Activated CD4-positive, alpha-beta memory T cell treated with anti-CD3 and anti-CD28 coated beads for 36 hours (primary cell): ENCODE measurements at regions not wholly inside any gene's neighbourhood (a gene's known extent, or its start where the extent isn't known, plus 50 kb on each side); places are given as distances from the start of the nearest gene placed in this dataset.
"Not testable (repeated sequence)": the region's sequence is repeated elsewhere in the genome, so short reads cannot be mapped to it uniquely, and the experiment has no call there.

Experiments
- CTCF ChIA-PET: fragments of 350-600 bp; sonication (Branson Sonifier 250); formaldehyde crosslinking; loops from one replicate; lab custom pipeline; 2021; ENCODE audit warnings: antibody characterized with exemption, inconsistent platforms; lab: Charles Lee
- POLR2A ChIA-PET: fragments of 350-600 bp; sonication (Branson Sonifier 250); formaldehyde crosslinking; loops from one replicate; lab custom pipeline; 2021; ENCODE audit warnings: antibody characterized with exemption; lab: Charles Lee
- DNase-seq: peaks from one replicate; pipeline ENCODE4 v3.0.0-alpha.2; 2020
- H3K27ac Mint-ChIP-seq: one replicate; pipeline ENCODE4 v1.8.0; 2021; ENCODE audit warnings: mixed read lengths
- H3K27me3 Mint-ChIP-seq: one replicate; pipeline ENCODE4 v1.8.0; 2021; ENCODE audit warnings: mixed read lengths
- H3K36me3 Mint-ChIP-seq: one replicate; pipeline ENCODE4 v1.8.0; 2021; ENCODE audit warnings: mixed read lengths
- H3K4me1 Mint-ChIP-seq: one replicate; pipeline ENCODE4 v1.8.0; 2021; ENCODE audit warnings: low read depth, mixed read lengths
- H3K4me3 Mint-ChIP-seq: one replicate; pipeline ENCODE4 v1.8.0; 2021; ENCODE audit warnings: mild to moderate bottlenecking, mixed read lengths
- H3K9me3 Mint-ChIP-seq: one replicate; pipeline ENCODE4 v1.8.0; 2021; ENCODE audit warnings: mixed read lengths
- intact Hi-C: fragments of 100-400 bp; cut with micrococcal nuclease; formaldehyde crosslinking; loops from one replicate; pipeline ENCODE4 v1.15.1; 2023

DNA sequence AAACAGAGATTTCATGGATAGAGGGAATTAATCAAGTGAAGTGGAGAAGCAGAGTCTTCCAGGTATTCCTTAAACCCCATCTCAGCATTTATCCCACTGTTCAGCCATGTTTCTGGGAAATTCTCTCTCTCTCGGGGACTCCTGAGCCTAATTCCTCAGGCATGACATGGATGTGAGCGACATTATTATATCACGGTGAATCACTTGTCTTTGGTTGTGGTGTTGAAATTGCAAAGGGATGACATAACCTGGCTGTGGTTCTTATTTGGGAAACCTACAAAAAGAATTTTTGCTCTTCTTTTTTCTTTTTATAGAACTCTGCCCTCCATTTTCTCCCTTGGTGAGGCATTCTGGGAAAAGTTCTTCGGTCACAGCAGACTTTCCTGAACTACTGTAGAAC lies 457.9 kb upstream of the PTGER4 start:
- intact Hi-C loops, result loop anchor here (5.0 to 10.0 kb wide), 3 partner anchors 199 to 1047 kb away; partner anchors contain the start of gene TTC33
- peaks cover 15% of the 10 kb centered on the region for H3K9me3 Mint-ChIP-seq
- H3K4me1 Mint-ChIP-seq, result peaks cover 75% of the 10 kb centered on the region
- peaks cover 21% of the 10 kb centered on the region for H3K36me3 Mint-ChIP-seq
- POLR2A ChIA-PET, result no interaction called here
- peak overlapping the region; percentile 78 for H3K27ac Mint-ChIP-seq
- CTCF ChIA-PET, result no interaction called here
- no peak for DNase-seq
- H3K4me3 Mint-ChIP-seq, result no peak overlapping the region
- no peaks in the 10 kb centered on the region for H3K27me3 Mint-ChIP-seq

DNA sequence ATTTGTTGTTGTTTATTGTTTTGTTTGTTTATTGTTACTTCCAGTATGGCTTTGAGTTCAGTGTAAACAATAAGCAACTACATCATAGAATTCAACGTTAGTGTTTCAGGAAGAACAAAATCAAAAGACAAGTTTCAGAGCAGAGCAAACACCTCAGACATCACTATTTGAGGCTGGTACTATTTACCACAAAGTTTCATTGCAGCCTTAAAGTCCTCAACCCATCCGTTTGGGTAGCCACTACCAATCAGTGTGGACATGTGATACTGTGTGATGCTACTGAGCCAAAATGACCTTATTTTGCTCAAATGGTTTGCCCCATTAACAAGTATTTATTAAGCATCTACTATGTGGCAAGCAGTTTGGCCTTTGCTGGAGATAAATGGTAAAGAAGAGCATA lies 458.5 kb upstream of the PTGER4 start:
- Mint-ChIP-seq H3K4me3 (no peak overlapping the region), H3K27ac (peak overlapping the region; percentile 47), H3K27me3 (no peaks in the 10 kb centered on the region), H3K36me3 (peaks cover 21% of the 10 kb centered on the region), H3K9me3 (peaks cover 15% of the 10 kb centered on the region), H3K4me1 (peaks cover 74% of the 10 kb centered on the region)
- POLR2A ChIA-PET, result no interaction called here
- DNase-seq, result no peak
- CTCF ChIA-PET, result no interaction called here
- intact Hi-C loops, result loop anchor here (5.0 to 10.0 kb wide), 3 partner anchors 199 to 1046 kb away; partner anchors contain the start of gene TTC33

- DNase-seq, result no peak
- Mint-ChIP-seq H3K27me3 (no peaks in the 10 kb centered on the region), H3K36me3 (peaks cover 21% of the 10 kb centered on the region), H3K4me1 (peaks cover 68% of the 10 kb centered on the region), H3K27ac (peak overlapping the region; percentile 63), H3K4me3 (no peak overlapping the region), H3K9me3 (peaks cover 15% of the 10 kb centered on the region)
- intact Hi-C loops, result loop anchor here (5.0 to 10.0 kb wide), 3 partner anchors 198 to 1045 kb away; partner anchors contain the start of gene TTC33
- ChIA-PET CTCF (no interaction called here), POLR2A (no interaction called here)
These were observed 459.5 kb upstream of the PTGER4 start for GRCh38 chr5:40220260-40220659.

- ChIA-PET POLR2A (no interaction called here), CTCF (no interaction called here)
- intact Hi-C loops, result no loop called here
- Mint-ChIP-seq H3K9me3 (peaks cover 15% of the 10 kb centered on the region), H3K4me1 (peaks cover 60% of the 10 kb centered on the region), H3K36me3 (peaks cover 21% of the 10 kb centered on the region), H3K27me3 (no peaks in the 10 kb centered on the region), H3K4me3 (no peak overlapping the region), H3K27ac (peak overlapping the region; percentile 58)
- DNase-seq, result no peak
These were observed 462.2 kb upstream of the PTGER4 start for GRCh38 chr5:40217553-40217952.

GRCh38 chr5:40210694-40211093 lies 469.0 kb upstream of the PTGER4 start:
- POLR2A ChIA-PET, result interaction anchor here (0.8 to 1.7 kb wide), 4 partner anchors 13 to 464 kb away, joined by 3 to 20 read pairs (median 5); no protein-coding TSS in a partner anchor
- no peak for DNase-seq
- no peaks in the 10 kb centered on the region for H3K9me3 Mint-ChIP-seq
- H3K4me1 Mint-ChIP-seq, result peaks cover 65% of the 10 kb centered on the region
- H3K27ac Mint-ChIP-seq, result peak overlapping the region; percentile 94
- no peak overlapping the region for H3K4me3 Mint-ChIP-seq
- H3K36me3 Mint-ChIP-seq, result peaks cover 2% of the 10 kb centered on the region
- intact Hi-C loops, result loop anchor here (1.0 to 2.0 kb wide), 3 partner anchors 14 to 478 kb away; no protein-coding TSS in a partner anchor
- CTCF ChIA-PET, result no interaction called here
- H3K27me3 Mint-ChIP-seq, result no peaks in the 10 kb centered on the region

- DNase-seq, result peak; percentile 52
- peaks cover 2% of the 10 kb centered on the region for H3K36me3 Mint-ChIP-seq
- H3K4me1 Mint-ChIP-seq, result peaks cover 54% of the 10 kb centered on the region
- no peaks in the 10 kb centered on the region for H3K9me3 Mint-ChIP-seq
- H3K27ac Mint-ChIP-seq, result peak overlapping the region; percentile 75
- H3K4me3 Mint-ChIP-seq, result no peak overlapping the region
- H3K27me3 Mint-ChIP-seq, result no peaks in the 10 kb centered on the region
- ChIA-PET POLR2A (interaction anchor here (0.7 to 2.3 kb wide), 7 partner anchors 18 to 473 kb away, joined by 3 to 21 read pairs (median 4); partner anchors contain the start of gene PTGER4), CTCF (interaction anchor here (0.5 to 1.3 kb wide), 4 partner anchors 37 to 1543 kb away, joined by 3 to 4 read pairs (median 3); no protein-coding TSS in a partner anchor)
- intact Hi-C loops, result loop anchor here (1.0 kb wide), 2 partner anchors 18 to 71 kb away; no protein-coding TSS in a partner anchor
These were observed 473.7 kb upstream of the PTGER4 start for GRCh38 chr5:40206030-40206429.

DNA sequence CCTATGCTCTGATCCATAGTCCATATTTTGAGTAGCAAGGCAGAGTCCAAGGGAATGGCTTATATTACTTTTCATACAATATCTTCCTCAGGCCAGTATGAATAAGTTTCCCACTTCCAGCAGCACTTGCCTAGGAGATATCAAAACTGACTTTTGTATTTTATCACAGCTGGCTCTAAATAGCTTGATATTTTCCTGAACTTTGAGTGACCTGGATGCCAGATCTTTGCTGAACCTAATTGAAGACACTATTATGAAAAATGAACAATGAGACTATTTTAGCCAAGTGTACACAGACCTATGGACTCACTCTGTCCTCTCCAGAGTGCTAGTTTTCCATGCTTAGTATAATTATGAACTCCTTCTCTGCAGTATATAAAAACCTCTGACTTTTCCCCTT lies 475.6 kb upstream of the PTGER4 start:
- Mint-ChIP-seq H3K27ac (no peak overlapping the region), H3K4me1 (peaks cover 39% of the 10 kb centered on the region), H3K36me3 (no peaks in the 10 kb centered on the region), H3K4me3 (no peak overlapping the region), H3K9me3 (peaks cover 4% of the 10 kb centered on the region), H3K27me3 (no peaks in the 10 kb centered on the region)
- no peak for DNase-seq
- POLR2A ChIA-PET, result no interaction called here
- intact Hi-C loops, result no loop called here
- CTCF ChIA-PET, result interaction anchor here (0.6 kb wide), 1 partner anchor 10 kb away, joined by 3 read pairs; no protein-coding TSS in a partner anchor

DNA sequence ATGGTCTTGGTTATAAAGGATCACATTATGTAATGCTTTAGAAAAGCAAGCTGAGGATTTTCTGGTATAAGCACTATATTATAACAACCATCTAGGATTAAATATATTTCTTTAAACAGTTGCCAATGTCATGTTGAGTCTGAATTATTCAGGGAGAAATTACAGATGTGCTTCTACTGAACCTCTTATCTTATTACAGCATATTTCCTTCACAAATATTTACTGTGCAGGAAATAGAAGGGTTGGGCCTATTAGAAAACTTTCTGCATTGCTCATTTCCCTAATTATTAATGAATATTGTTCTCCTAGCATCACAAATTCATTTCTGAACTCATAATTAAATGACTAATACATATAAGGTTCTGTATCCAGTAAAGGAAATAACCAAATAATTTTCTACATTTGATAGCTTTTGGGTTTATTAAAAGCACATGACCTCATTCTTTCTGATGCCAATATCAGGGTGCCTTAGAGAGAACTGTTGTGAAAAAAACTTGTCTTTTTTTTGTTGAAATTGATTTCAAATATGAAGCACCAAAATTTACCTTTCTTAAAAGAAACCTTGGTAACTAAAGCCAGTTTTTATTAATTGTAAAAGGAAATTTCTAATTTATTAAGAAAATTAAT lies 476.8 kb upstream of the PTGER4 start:
- H3K4me3 Mint-ChIP-seq, result no peak overlapping the region
- ChIA-PET POLR2A (no interaction called here), CTCF (no interaction called here)
- no peak for DNase-seq
- H3K27ac Mint-ChIP-seq, result no peak overlapping the region
- no peaks in the 10 kb centered on the region for H3K36me3 Mint-ChIP-seq
- H3K9me3 Mint-ChIP-seq, result peaks cover 4% of the 10 kb centered on the region
- intact Hi-C loops, result no loop called here
- H3K27me3 Mint-ChIP-seq, result no peaks in the 10 kb centered on the region
- peaks cover 34% of the 10 kb centered on the region for H3K4me1 Mint-ChIP-seq

DNA sequence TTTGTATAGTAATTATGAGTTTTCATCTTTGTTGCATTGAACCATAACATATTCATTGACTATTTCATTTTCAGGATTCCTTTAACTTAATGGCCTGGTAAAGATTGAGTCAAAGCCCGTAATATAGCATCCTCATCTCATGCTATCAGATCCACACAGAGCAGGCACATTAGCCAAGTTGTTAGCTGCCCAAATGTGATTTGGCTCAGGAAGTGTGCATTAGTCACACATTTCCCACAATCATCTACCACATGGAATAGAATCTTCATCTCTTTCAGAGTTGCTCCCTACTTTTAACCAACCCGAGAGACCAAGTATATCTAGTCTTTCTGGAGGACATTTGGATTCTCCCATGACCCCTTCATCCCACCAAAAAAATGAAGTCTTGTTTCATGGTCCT lies 481.0 kb upstream of the PTGER4 start:
- Mint-ChIP-seq H3K27ac (no peak overlapping the region), H3K4me3 (no peak overlapping the region), H3K9me3 (peaks cover 4% of the 10 kb centered on the region), H3K4me1 (peaks cover 8% of the 10 kb centered on the region), H3K27me3 (no peaks in the 10 kb centered on the region), H3K36me3 (no peaks in the 10 kb centered on the region)
- ChIA-PET CTCF (no interaction called here), POLR2A (no interaction called here)
- DNase-seq, result no peak
- intact Hi-C loops, result no loop called here

GRCh38 chr5:40195574-40195973 lies 484.1 kb upstream of the PTGER4 start:
- CTCF ChIA-PET, H3K36me3 Mint-ChIP-seq, intact Hi-C loops, DNase-seq, H3K9me3 Mint-ChIP-seq, POLR2A ChIA-PET, H3K4me1 Mint-ChIP-seq, H3K4me3 Mint-ChIP-seq, H3K27me3 Mint-ChIP-seq, H3K27ac Mint-ChIP-seq: not testable (repeated sequence)

DNA sequence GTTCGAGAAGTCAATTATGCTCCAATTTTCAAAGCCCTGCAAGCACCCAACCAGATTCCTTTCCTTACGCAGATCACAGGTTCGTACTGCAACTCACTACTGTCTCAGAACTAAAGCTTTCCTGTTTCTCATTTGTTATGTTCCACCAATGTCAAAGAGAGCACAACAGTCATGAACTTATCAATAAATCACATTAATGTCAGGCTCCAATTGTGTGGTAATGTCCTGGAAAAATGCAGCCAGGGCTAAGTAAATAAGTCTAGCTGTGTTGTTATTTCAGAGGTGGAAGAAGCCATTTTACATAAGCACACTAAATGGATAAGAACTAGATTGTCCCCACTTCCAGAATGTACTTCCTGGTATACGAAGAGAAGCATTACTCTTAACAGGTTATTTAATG lies 488.6 kb upstream of the PTGER4 start:
- Mint-ChIP-seq H3K27me3 (no peaks in the 10 kb centered on the region), H3K4me1 (no peaks in the 10 kb centered on the region), H3K9me3 (no peaks in the 10 kb centered on the region), H3K36me3 (no peaks in the 10 kb centered on the region), H3K4me3 (no peak overlapping the region), H3K27ac (no peak overlapping the region)
- POLR2A ChIA-PET, result no interaction called here
- no peak for DNase-seq
- CTCF ChIA-PET, result no interaction called here
- intact Hi-C loops, result no loop called here

GRCh38 chr5:40172721-40173120 lies 507.0 kb upstream of the PTGER4 start:
- Mint-ChIP-seq H3K4me3 (no peak overlapping the region), H3K27ac (no peak overlapping the region), H3K27me3 (no peaks in the 10 kb centered on the region), H3K9me3 (peaks cover 30% of the 10 kb centered on the region), H3K4me1 (peaks cover 14% of the 10 kb centered on the region), H3K36me3 (peaks cover 13% of the 10 kb centered on the region)
- DNase-seq, result no peak
- POLR2A ChIA-PET, result interaction anchor here (1.0 kb wide), 1 partner anchor 52 kb away, joined by 3 read pairs; no protein-coding TSS in a partner anchor
- CTCF ChIA-PET, result no interaction called here
- intact Hi-C loops, result loop anchor here (5.0 kb wide), 1 partner anchor 105 kb away; no protein-coding TSS in a partner anchor
